DOHH2 (cell line): ENCODE measurements at regions not wholly inside any gene's neighbourhood (a gene's known extent, or its start where the extent isn't known, plus 50 kb on each side); places are given as distances from the start of the nearest gene placed in this dataset.

ENCODE experiments used
- H3F3A ChIP-seq: fragments of 200-600 bp; sonication (generic), shearing (Covaris generic); 2 replicates; pipeline ENCODE4 v1.6.0; 2016; ENCODE audit warnings: antibody characterized with exemption, mild to moderate bottlenecking; ENCODE audit not compliant: control insufficient read depth, insufficient read depth
- H3K27ac ChIP-seq: fragments of 200-600 bp; sonication (generic); 2 replicates; pipeline ENCODE4 v1.5.1; 2014; ENCODE audit warnings: low read depth, mild to moderate bottlenecking, low read length, moderate library complexity
- H3K27me3 ChIP-seq: fragments of 200-600 bp; sonication (generic); 2 replicates; pipeline ENCODE4 v1.6.1; 2014; ENCODE audit warnings: mild to moderate bottlenecking, low read length, mixed read lengths; ENCODE audit not compliant: control insufficient read depth
- H3K36me3 ChIP-seq: fragments of 200-600 bp; sonication (generic); 2 replicates; pipeline ENCODE4 v1.6.1; 2014; ENCODE audit warnings: mild to moderate bottlenecking, low read length, moderate library complexity, mixed read lengths; ENCODE audit not compliant: control insufficient read depth
- H3K4me1 ChIP-seq: fragments of 200-600 bp; sonication (generic); 2 replicates; pipeline ENCODE4 v1.6.1; 2014; ENCODE audit warnings: mild to moderate bottlenecking, low read length, mixed read lengths; ENCODE audit not compliant: control insufficient read depth
- H3K4me2 ChIP-seq: fragments of 200-600 bp; sonication (generic); 2 replicates; pipeline ENCODE4 v1.6.0; 2014; ENCODE audit warnings: mild to moderate bottlenecking, low read length, moderate library complexity
- H3K4me3 ChIP-seq: fragments of 200-600 bp; sonication (generic); 2 replicates; pipeline ENCODE4 v1.5.1; 2014; ENCODE audit warnings: mild to moderate bottlenecking, low read length, mixed read lengths
- H3K79me2 ChIP-seq: fragments of 200-600 bp; sonication (generic); 2 replicates; pipeline ENCODE4 v1.6.1; 2014; ENCODE audit warnings: mild to moderate bottlenecking, low read length, mixed read lengths; ENCODE audit not compliant: control insufficient read depth
- H3K9me2 ChIP-seq: fragments of 200-600 bp; sonication (generic); replicated peaks from 2 replicates; pipeline ENCODE4 v1.6.1; 2014; ENCODE audit warnings: mild to moderate bottlenecking, low read length, mixed read lengths; ENCODE audit not compliant: control insufficient read depth
- H3K9me3 ChIP-seq: fragments of 200-600 bp; sonication (generic); 2 replicates; pipeline ENCODE4 v1.6.1; 2014; ENCODE audit warnings: antibody characterized with exemption, low read length, mixed read lengths; ENCODE audit not compliant: control insufficient read depth, insufficient read depth
- H4K20me1 ChIP-seq: fragments of 200-600 bp; sonication (generic); 2 replicates; pipeline ENCODE4 v1.6.0; 2014; ENCODE audit warnings: low read depth, mild to moderate bottlenecking, antibody characterized with exemption, low read length, moderate library complexity; ENCODE audit not compliant: control insufficient read depth, insufficient read depth
- EZH2phosphoT487 ChIP-seq: fragments of 200-600 bp; sonication (generic); IDR thresholded peaks from 2 replicates; pipeline ENCODE4 v1.6.1; 2017; ENCODE audit warnings: borderline replicate concordance, mild to moderate bottlenecking, antibody characterized with exemption, low read length, moderate library complexity, mixed read lengths
- TF ChIP-seq, protein P1 (sequence below): fragments of 200-600 bp; sonication (generic); IDR thresholded peaks from one replicate; pipeline ENCODE4 v1.5.1; 2014; ENCODE audit warnings: antibody characterized with exemption, mild to moderate bottlenecking, low read depth, low read length; ENCODE audit not compliant: poor library complexity, severe bottlenecking

- H3K4me1 ChIP-seq = no peaks in the 10 kb centered on the region
Measured at GRCh38 chr1:56174176-56174885, 405.0 kb downstream of the PLPP3 start.

DNA sequence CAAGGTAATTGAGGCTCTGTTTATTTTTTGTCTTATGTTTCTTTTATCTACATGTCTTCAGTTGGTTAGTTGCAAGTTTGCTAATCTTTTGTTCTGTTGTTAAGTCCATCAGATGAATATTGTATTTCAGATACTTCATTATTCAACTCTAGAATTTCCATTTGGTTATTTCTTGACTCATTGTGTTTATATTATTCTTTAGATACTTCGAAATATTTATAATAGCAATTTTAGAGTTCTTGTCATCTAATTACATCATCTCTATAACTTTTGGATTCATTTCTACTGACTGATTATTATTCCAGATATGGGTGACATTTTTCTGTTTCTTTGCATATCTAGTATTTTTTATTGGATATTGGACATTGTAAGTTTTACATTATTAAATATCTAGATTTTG is 405.6 kb downstream of the PLPP3 start:
- no peak overlapping the region for H3K4me3 ChIP-seq
- TF ChIP-seq, protein P1, sequence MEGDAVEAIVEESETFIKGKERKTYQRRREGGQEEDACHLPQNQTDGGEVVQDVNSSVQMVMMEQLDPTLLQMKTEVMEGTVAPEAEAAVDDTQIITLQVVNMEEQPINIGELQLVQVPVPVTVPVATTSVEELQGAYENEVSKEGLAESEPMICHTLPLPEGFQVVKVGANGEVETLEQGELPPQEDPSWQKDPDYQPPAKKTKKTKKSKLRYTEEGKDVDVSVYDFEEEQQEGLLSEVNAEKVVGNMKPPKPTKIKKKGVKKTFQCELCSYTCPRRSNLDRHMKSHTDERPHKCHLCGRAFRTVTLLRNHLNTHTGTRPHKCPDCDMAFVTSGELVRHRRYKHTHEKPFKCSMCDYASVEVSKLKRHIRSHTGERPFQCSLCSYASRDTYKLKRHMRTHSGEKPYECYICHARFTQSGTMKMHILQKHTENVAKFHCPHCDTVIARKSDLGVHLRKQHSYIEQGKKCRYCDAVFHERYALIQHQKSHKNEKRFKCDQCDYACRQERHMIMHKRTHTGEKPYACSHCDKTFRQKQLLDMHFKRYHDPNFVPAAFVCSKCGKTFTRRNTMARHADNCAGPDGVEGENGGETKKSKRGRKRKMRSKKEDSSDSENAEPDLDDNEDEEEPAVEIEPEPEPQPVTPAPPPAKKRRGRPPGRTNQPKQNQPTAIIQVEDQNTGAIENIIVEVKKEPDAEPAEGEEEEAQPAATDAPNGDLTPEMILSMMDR = no peak
- no peak for TF ChIP-seq EZH2phosphoT487
- no peaks in the 10 kb centered on the region for H3K4me1 ChIP-seq
- H3F3A ChIP-seq = no peaks in the 10 kb centered on the region
- H3K79me2 ChIP-seq = no peaks in the 10 kb centered on the region
- no peaks in the 10 kb centered on the region for H4K20me1 ChIP-seq
- H3K9me3 ChIP-seq = no peaks in the 10 kb centered on the region
- no peak overlapping the region for H3K4me2 ChIP-seq
- no peaks in the 10 kb centered on the region for H3K9me2 ChIP-seq
- H3K27ac ChIP-seq = no peak overlapping the region
- no peaks in the 10 kb centered on the region for H3K36me3 ChIP-seq
- no peaks in the 10 kb centered on the region for H3K27me3 ChIP-seq

More at GRCh38 chr1:56174176-56174885, 405.0 kb downstream of the PLPP3 start:
- Histone ChIP-seq H3K27me3 (no peaks in the 10 kb centered on the region), H3K9me2 (no peaks in the 10 kb centered on the region), H3K36me3 (no peaks in the 10 kb centered on the region), H3K9me3 (no peaks in the 10 kb centered on the region), H3K4me3 (no peak overlapping the region), H3K79me2 (no peaks in the 10 kb centered on the region), H4K20me1 (no peaks in the 10 kb centered on the region), H3K27ac (no peak overlapping the region), H3F3A (no peaks in the 10 kb centered on the region), H3K4me2 (no peak overlapping the region)
- TF ChIP-seq EZH2phosphoT487 = no peak
- TF ChIP-seq, protein P1 = no peak

DNA sequence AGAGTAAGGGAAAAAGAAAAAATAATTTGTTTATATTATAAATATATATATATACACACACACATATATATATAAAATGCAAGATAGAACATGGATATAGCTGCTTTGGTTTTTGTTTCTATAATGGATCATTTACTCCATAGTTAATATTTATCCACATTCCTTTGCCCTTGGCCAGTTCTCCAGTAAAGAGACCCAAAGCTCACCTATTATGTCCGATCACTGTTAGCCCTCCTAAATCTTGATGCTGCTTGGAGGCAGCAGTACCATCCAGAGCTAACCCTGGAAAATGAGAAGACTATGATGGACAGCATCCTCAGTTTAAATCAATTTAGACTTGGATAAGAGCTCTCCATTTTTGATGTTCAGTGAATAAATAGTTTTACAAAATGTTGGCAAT is 407.7 kb downstream of the PLPP3 start:
- no peak overlapping the region for H3K4me2 ChIP-seq
- no peak for TF ChIP-seq EZH2phosphoT487
- TF ChIP-seq, protein P1 = no peak
- H3K4me3 ChIP-seq = no peak overlapping the region
- H3K27me3 ChIP-seq = no peaks in the 10 kb centered on the region
- no peaks in the 10 kb centered on the region for H3K9me2 ChIP-seq
- H4K20me1 ChIP-seq = no peaks in the 10 kb centered on the region
- H3K36me3 ChIP-seq = no peaks in the 10 kb centered on the region
- H3K79me2 ChIP-seq = no peaks in the 10 kb centered on the region
- no peaks in the 10 kb centered on the region for H3K4me1 ChIP-seq
- H3K27ac ChIP-seq = no peak overlapping the region
- no peaks in the 10 kb centered on the region for H3F3A ChIP-seq
- H3K9me3 ChIP-seq = no peaks in the 10 kb centered on the region
